IMR-90 (cell line): ENCODE measurements at regions not wholly inside any gene's neighbourhood (a gene's known extent, or its start where the extent isn't known, plus 50 kb on each side); places are given as distances from the start of the nearest gene placed in this dataset.

Experiments
- ATAC-seq: fragments of 200-7000 bp; cut with Tn5 transposase; 2 replicates; pipeline ENCODE4 v1.9.1; 2020; ENCODE audit warnings: low read depth, mild to moderate bottlenecking, moderate library complexity
- BruUV-seq: library from RNA; stranded (reverse); fragments of 400-500 nt; replicated peaks from 2 replicates; lab custom pipeline; 2021; lab: Mats Ljungman, UMichigan
- CTCF ChIA-PET: fragments of 300-600 bp; formaldehyde crosslinking; extraction: SDS; loops from one replicate; lab custom pipeline; 2021; ENCODE audit warnings: antibody characterized with exemption; lab: Yijun Ruan, JAX
- POLR2A ChIA-PET: fragments of 300-600 bp; sonication (Branson Sonifier 250); formaldehyde crosslinking; loops from one replicate; lab custom pipeline; 2022; ENCODE audit warnings: antibody characterized with exemption; ENCODE audit not compliant: unreplicated experiment; lab: Charles Lee
- DNase-seq: peaks from one replicate; pipeline ENCODE4 v3.0.0; 2013
- H2AFZ ChIP-seq: replicated peaks from 2 replicates; pipeline ENCODE3; 2013; ENCODE audit warnings: low read length, mild to moderate bottlenecking; ENCODE audit not compliant: poor library complexity
- H2AK5ac ChIP-seq: 2 replicates; pipeline ENCODE4 v1.6.1; 2013; ENCODE audit warnings: low read depth, low read length, inconsistent platforms
- H2AK9ac ChIP-seq: replicated peaks from 2 replicates; pipeline ENCODE3; 2013; ENCODE audit warnings: mild to moderate bottlenecking, low read depth, low read length, moderate library complexity; ENCODE audit not compliant: poor library complexity
- H2BK120ac ChIP-seq: 2 replicates; pipeline ENCODE4 v1.6.1; 2013; ENCODE audit warnings: low read depth, low read length, inconsistent platforms
- H2BK15ac ChIP-seq: 3 replicates; pipeline ENCODE4 v1.6.1; 2013; ENCODE audit warnings: low read depth, low read length, inconsistent platforms
- H2BK20ac ChIP-seq: 2 replicates; pipeline ENCODE4 v1.6.1; 2013; ENCODE audit warnings: low read depth, mild to moderate bottlenecking, inconsistent platforms, low read length, moderate library complexity
- H2BK5ac ChIP-seq: 2 replicates; pipeline ENCODE4 v1.6.1; 2013; ENCODE audit warnings: mild to moderate bottlenecking, low read depth, low read length, inconsistent platforms; ENCODE audit not compliant: poor library complexity, severe bottlenecking
- H3K14ac ChIP-seq: replicated peaks from 2 replicates; pipeline ENCODE4 v1.6.1; 2013; ENCODE audit warnings: low read depth, low read length, inconsistent platforms
- H3K18ac ChIP-seq: 2 replicates; pipeline ENCODE4 v1.6.1; 2013; ENCODE audit warnings: low read depth, low read length, control low read depth
- H3K23ac ChIP-seq: 2 replicates; pipeline ENCODE4 v1.6.1; 2013; ENCODE audit warnings: low read depth, low read length, inconsistent platforms
- H3K27ac ChIP-seq: 2 replicates; pipeline ENCODE4 v1.5.1; 2013; ENCODE audit warnings: mild to moderate bottlenecking, control low read depth, low read length; ENCODE audit not compliant: insufficient read depth
- H3K27me3 ChIP-seq: 2 replicates; pipeline ENCODE4 v1.6.1; 2013; ENCODE audit warnings: low read length; ENCODE audit not compliant: control insufficient read depth, insufficient read depth
- H3K36me3 ChIP-seq: 2 replicates; pipeline ENCODE4 v1.6.1; 2013; ENCODE audit warnings: low read length, mixed read lengths; ENCODE audit not compliant: control insufficient read depth, insufficient read depth
- H3K4ac ChIP-seq: 2 replicates; pipeline ENCODE4 v1.6.1; 2013; ENCODE audit warnings: low read depth, low read length, inconsistent platforms
- H3K4me1 ChIP-seq: 2 replicates; pipeline ENCODE4 v1.6.1; 2013; ENCODE audit warnings: low read length, mixed read lengths; ENCODE audit not compliant: control insufficient read depth, insufficient read depth
- H3K4me2 ChIP-seq: 2 replicates; pipeline ENCODE4 v1.6.1; 2013; ENCODE audit warnings: low read depth, mild to moderate bottlenecking, control low read depth, low read length, moderate library complexity
- H3K4me3 ChIP-seq: 2 replicates; pipeline ENCODE4 v1.5.1; 2013; ENCODE audit warnings: low read depth, mild to moderate bottlenecking, control low read depth, low read length, moderate library complexity; ENCODE audit not compliant: insufficient read depth
- H3K56ac ChIP-seq: 2 replicates; pipeline ENCODE4 v1.6.1; 2013; ENCODE audit warnings: low read length, inconsistent platforms; ENCODE audit not compliant: insufficient read depth; ENCODE audit errors: extremely low read depth
- H3K79me1 ChIP-seq, 2 experiments: 2 replicates each; pipeline ENCODE4 v1.6.1; 2013; ENCODE audit warnings: low read length in 2 of 2, inconsistent platforms in 1 of 2, low read depth in 1 of 2
- H3K9ac ChIP-seq: 2 replicates; pipeline ENCODE4 v1.6.1; 2013; ENCODE audit warnings: low read depth, low read length, control low read depth
- H3K9me1 ChIP-seq: 2 replicates; pipeline ENCODE4 v1.6.1; 2013; ENCODE audit warnings: low read length, inconsistent platforms; ENCODE audit not compliant: insufficient read depth
- H3K9me3 ChIP-seq: 2 replicates; pipeline ENCODE4 v1.6.1; 2013; ENCODE audit warnings: low read length; ENCODE audit not compliant: control insufficient read depth, insufficient read depth
- H4K20me1 ChIP-seq: 2 replicates; pipeline ENCODE4 v1.6.1; 2013; ENCODE audit warnings: low read length, inconsistent platforms; ENCODE audit not compliant: insufficient read depth
- H4K5ac ChIP-seq: 2 replicates; pipeline ENCODE4 v1.6.1; 2013; ENCODE audit warnings: mild to moderate bottlenecking, low read depth, low read length, control low read depth
- H4K8ac ChIP-seq, 2 experiments: 2 replicates each; pipeline ENCODE4 v1.6.1; 2013; ENCODE audit warnings: low read depth in 2 of 2, low read length in 2 of 2, control low read depth in 1 of 2, inconsistent platforms in 1 of 2
- H4K91ac ChIP-seq: 2 replicates; pipeline ENCODE4 v1.6.1; 2013; ENCODE audit warnings: low read depth, low read length, inconsistent platforms; ENCODE audit not compliant: insufficient read depth
- BHLHE40 ChIP-seq: fragments of 150-350 bp; IDR thresholded peaks from 2 replicates; pipeline ENCODE4 v1.6.1; 2016; ENCODE audit warnings: mild to moderate bottlenecking, low read depth, low read length
- CHD1 ChIP-seq: IDR thresholded peaks from 2 replicates; pipeline ENCODE4 v1.6.1; 2012; ENCODE audit warnings: low read depth, low read length, improper control_type of control experiment
- MAZ ChIP-seq: IDR thresholded peaks from 2 replicates; pipeline ENCODE4 v1.6.1; 2012; ENCODE audit warnings: low read depth, mild to moderate bottlenecking, low read length, improper control_type of control experiment, moderate library complexity, borderline replicate concordance
- MXI1 ChIP-seq: IDR thresholded peaks from 2 replicates; pipeline ENCODE4 v1.6.1; 2012; ENCODE audit warnings: low read depth, mild to moderate bottlenecking, low read length, moderate library complexity, borderline replicate concordance
- NFE2L2 ChIP-seq: fragments of 150-350 bp; IDR thresholded peaks from 2 replicates; pipeline ENCODE4 v1.6.1; 2016; ENCODE audit warnings: low read depth, mild to moderate bottlenecking, low read length
- POLR2A ChIP-seq: IDR thresholded peaks from 2 replicates; pipeline ENCODE4 v1.6.1; 2012; ENCODE audit warnings: mild to moderate bottlenecking, low read depth, low read length
- RAD21 ChIP-seq: IDR thresholded peaks from 2 replicates; pipeline ENCODE4 v1.6.1; 2012; ENCODE audit warnings: low read length, improper control_type of control experiment
- RCOR1 ChIP-seq: IDR thresholded peaks from 2 replicates; pipeline ENCODE4 v1.6.1; 2012; ENCODE audit warnings: mild to moderate bottlenecking, low read length, improper control_type of control experiment; ENCODE audit not compliant: insufficient replicate concordance
- RFX5 ChIP-seq: IDR thresholded peaks from 2 replicates; pipeline ENCODE4 v1.8.0; 2012; ENCODE audit warnings: low read depth, mild to moderate bottlenecking, low read length, moderate library complexity
- SMC3 ChIP-seq: fragments of 150-350 bp; IDR thresholded peaks from 2 replicates; pipeline ENCODE4 v1.6.1; 2016; ENCODE audit warnings: low read depth, mild to moderate bottlenecking, antibody characterized with exemption, low read length, moderate library complexity
- whole genome bisulfite sequencing, 2 experiments: methylation state at CpG; one replicate each; pipeline versions ENCODE4 v1.1.5 to v1.1.7; 2013; ENCODE audit warnings: missing lambda C conversion rate in 2 of 2; ENCODE audit not compliant: insufficient read length in 1 of 2; ENCODE audit errors: extremely low coverage in 2 of 2; 5-methylcytosine and 5-hydroxymethylcytosine counted together
- dilution Hi-C: fragments of 300-500 bp; cut with HindIII; formaldehyde crosslinking; loops from one replicate; pipeline ENCODE4 v1.14.3; 2018; ENCODE audit warnings: low sequenced_read_pairs; ENCODE audit not compliant: unreplicated experiment
- in situ Hi-C: fragments of 300-500 bp; cut with MboI; formaldehyde crosslinking; loops from 3 replicates; pipeline ENCODE4 v1.14.3; 2019; ENCODE audit warnings: low sequenced_read_pairs, inconsistent platforms, mixed read lengths
- intact Hi-C: fragments of 100-400 bp; cut with micrococcal nuclease; formaldehyde crosslinking; loops from 2 replicates; pipeline ENCODE4 v1.10.0; 2022
- TF ChIP-seq, protein P1 (sequence below): fragments of 150-350 bp; IDR thresholded peaks from 2 replicates; pipeline ENCODE4 v1.6.1; 2017; ENCODE audit warnings: mild to moderate bottlenecking, antibody characterized with exemption, low read length, low read depth

DNA sequence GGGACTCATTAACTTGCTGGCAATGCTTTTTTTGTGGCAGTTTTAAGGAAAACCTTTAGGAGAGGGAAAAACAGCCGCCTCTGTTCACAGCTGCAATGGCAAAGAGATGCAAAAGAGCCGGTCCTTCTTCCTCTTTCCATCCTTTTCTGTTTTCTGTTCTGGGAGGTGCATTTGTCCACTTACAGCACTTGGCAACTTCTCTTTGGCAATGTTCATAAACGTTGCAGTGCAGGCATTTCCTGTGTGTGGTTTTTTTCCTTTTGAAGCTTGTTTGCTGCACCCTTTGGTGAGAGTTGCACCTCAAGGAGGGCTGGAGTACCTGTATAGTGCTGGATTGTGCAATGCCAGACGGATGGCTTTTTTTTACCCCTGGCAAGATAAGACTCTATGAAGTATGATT lies 53.9 kb upstream of the HABP2 start:
- Histone ChIP-seq H3K4me2 (no peak overlapping the region), H3K4ac (no peak overlapping the region), H4K91ac (no peak overlapping the region), H2AK9ac (no peak overlapping the region), H3K23ac (no peak overlapping the region), H2AK5ac (no peak overlapping the region), H2AFZ (no peak overlapping the region), H2BK5ac (no peak overlapping the region), H3K14ac (no peak overlapping the region), H4K20me1 (no peaks in the 10 kb centered on the region), H3K9me3 (0 out of 2 replicates have a peak, but pooled peaks cover 2% of the 10 kb centered on the region), H2BK15ac (no peak overlapping the region), H3K27ac (no peak overlapping the region), H2BK20ac (no peak overlapping the region), H4K8ac (no peak overlapping the region), H3K9ac (no peak overlapping the region), H3K4me1 (no peaks in the 10 kb centered on the region), H3K56ac (no peak overlapping the region), H3K18ac (no peak overlapping the region), H3K36me3 (no peaks in the 10 kb centered on the region), H4K5ac (no peak overlapping the region), H3K9me1 (no peaks in the 10 kb centered on the region), H3K27me3 (no peaks in the 10 kb centered on the region), H2BK120ac (no peak overlapping the region), H3K4me3 (no peak overlapping the region), H3K79me1 (no peaks in the 10 kb centered on the region)
- ChIA-PET CTCF (interaction anchor here (0.6 kb wide), 1 partner anchor 1616 kb away, joined by 4 read pairs; no protein-coding TSS in a partner anchor), POLR2A (no interaction called here)
- no peak for TF ChIP-seq RFX5
- TF ChIP-seq MXI1: no peak
- TF ChIP-seq CHD1: no peak
- no peak for TF ChIP-seq MAZ
- no peak for TF ChIP-seq RCOR1
- no peak for TF ChIP-seq BHLHE40
- TF ChIP-seq SMC3: no peak
- TF ChIP-seq, protein P1, sequence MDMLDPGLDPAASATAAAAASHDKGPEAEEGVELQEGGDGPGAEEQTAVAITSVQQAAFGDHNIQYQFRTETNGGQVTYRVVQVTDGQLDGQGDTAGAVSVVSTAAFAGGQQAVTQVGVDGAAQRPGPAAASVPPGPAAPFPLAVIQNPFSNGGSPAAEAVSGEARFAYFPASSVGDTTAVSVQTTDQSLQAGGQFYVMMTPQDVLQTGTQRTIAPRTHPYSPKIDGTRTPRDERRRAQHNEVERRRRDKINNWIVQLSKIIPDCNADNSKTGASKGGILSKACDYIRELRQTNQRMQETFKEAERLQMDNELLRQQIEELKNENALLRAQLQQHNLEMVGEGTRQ: no peak
- TF ChIP-seq POLR2A: no peak
- TF ChIP-seq RAD21: no peak
- TF ChIP-seq NFE2L2: no peak
- ATAC-seq (no peak), DNase-seq (no peak)
- no CpG with 5 or more reads among the region's 4 CpGs for whole genome bisulfite sequencing, 2 experiments
- intact Hi-C loops: no loop called here
- dilution Hi-C loops: no loop called here
- in situ Hi-C loops: no loop called here
- no TSS peak for BruUV-seq
